RPMI8226 (cell line): ENCODE measurements at regions not wholly inside any gene's neighbourhood (a gene's known extent, or its start where the extent isn't known, plus 50 kb on each side); places are given as distances from the start of the nearest gene placed in this dataset.
"Not testable (repeated sequence)": the region's sequence is repeated elsewhere in the genome, so short reads cannot be mapped to it uniquely, and the experiment has no call there.

Source experiments
- DNase-seq: peaks from one replicate; pipeline ENCODE4 v3.0.0-alpha.2; 2015

DNA sequence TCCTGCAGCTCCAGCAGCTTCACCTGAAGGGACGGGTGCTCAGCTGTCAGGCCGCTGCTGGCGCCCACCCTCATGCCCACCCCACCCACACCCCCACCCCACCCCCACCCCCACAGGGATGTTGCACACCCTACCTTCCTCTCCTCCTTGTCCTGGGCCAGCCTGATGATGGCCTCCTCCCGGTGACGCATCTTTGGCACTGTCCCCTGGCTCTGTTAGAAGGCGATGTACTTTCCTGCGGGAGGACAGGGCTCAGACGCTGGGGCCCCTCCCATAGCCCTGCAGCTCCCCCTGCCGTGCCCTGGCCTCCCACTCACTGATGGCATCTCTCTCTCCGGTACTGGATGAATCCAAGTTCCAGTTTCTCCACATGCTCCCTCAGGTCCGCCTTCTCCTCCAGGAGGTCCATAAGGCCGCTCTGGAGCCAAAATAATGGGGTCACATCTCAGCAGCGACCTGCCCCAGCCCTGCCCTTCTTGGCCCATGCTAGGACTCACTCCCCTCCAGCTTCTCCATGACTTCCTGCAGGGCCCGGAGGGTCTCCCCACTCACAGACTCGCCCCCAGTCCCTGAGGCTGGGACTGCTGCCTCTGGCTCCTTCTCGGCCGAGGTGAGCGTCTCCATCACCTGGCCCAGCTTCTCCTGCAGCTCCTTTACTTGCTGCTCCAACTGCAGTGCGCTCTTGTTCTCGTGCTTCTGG lies 55.2 kb downstream of the GOLGA8B start:
- not testable (repeated sequence) for DNase-seq

DNA sequence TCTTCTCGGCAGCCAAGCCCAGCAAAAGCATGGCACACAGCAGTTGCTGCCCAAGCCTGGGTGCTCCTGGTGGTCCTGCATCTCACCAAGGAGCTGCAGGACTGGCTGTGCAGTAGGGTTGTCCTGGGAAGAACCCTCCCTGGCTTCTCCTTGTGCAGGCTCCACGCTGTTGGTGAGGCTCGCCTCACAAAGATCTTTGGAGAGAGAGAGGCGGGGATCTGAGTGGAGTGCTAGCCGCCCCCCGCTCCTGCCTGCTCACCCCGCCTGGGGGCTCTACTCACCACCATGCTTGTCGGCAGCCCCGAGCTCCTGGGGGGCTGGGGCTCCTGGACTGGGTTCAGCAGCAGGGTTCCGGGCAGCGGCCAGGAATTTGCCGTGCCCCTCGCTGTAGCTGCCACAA lies 55.8 kb downstream of the GOLGA8B start:
- DNase-seq = not testable (repeated sequence)

DNA sequence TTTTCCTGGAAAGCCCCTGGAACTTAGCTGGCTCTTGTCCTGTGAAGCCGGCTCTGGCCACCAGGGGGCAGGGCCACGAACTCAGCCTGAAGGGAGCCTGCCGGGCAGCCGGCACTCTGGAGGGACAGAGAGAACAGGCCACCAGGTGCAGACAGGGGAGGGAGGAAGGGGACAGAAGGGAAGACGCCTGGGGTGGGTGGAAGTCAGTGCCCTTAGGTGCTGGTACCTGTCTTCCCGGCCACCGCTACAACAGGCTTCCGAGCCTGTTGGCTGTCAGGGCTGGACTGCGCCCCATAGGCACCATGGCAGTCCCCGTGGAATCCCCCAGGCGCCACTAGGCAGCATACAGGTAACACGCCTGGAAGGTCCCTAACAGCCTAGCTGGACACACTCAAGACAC lies 59.6 kb downstream of the GOLGA8B start:
- not testable (repeated sequence) for DNase-seq

DNA sequence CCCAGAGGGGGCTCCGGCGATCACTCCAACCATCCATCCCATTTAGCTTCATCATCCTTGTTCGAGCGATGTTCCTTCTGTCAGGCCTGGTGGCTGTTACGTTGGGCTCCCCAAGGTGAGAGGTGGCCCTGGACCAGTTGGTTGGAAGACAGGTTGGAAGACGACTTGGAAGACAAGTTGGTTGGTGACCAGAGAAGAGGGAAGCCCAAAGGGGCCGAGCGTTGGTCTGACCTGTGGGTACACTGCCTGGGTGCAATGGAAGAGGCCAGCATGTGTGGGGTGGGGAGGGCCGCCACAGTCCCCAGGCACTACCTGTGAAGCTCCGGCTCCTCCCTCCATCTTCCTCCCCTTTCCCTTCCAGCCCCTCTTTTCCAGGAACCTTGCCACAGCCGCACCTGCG lies 60.9 kb downstream of the GOLGA8B start:
- not testable (repeated sequence) for DNase-seq

DNA sequence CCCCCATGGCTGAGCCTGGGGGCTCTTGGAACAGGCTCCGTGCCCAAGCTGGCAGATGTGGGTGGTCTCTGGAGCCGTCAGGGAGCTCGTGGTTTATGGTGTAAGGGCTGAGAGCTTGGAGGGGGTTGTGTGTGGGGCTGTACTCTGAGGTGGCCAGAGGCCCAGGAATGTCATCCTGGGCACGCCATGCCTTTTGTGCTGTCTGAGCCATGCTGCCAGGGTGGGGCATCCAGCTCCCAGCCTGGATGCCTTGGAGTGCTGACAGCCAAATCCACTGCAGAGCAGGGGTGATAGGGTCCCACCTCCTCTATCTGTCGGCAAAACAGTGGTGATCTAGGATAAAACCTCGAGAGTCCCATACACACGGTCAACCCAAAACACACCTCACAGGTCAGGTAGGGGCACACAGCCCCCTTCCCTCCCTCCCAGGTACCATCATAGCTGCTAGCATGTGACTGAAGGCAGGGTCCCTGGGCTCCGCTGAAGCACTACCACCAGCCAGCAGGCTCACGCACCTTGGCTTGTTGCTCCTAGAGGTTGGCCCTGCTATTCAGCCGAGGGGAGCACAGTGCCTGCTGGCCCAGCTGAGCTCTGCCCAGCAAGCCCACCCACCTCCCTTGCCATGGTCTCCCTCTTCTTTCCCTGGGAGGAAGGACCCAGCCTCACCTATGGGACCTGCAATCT lies 61.5 kb downstream of the GOLGA8B start:
- DNase-seq = not testable (repeated sequence)

DNA sequence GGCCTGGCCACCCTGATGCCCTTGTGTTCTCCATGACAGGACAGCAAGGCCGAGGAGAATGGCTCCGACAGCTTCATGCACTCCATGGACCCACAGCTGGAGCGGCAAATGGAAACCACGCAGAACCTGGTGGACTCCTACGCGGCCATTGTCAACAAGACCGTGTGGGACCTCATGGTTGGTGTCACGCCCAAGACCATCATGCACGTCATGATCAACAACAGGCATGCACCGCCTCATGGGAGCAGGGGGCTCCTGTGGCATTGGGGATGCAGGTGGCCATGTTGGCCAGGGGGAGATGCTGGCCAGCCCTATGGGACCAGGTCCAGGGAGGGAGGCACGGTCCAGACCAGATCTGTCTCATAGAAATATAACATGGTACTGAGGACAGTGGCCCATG lies 62.9 kb downstream of the GOLGA8B start:
- no peak for DNase-seq

DNA sequence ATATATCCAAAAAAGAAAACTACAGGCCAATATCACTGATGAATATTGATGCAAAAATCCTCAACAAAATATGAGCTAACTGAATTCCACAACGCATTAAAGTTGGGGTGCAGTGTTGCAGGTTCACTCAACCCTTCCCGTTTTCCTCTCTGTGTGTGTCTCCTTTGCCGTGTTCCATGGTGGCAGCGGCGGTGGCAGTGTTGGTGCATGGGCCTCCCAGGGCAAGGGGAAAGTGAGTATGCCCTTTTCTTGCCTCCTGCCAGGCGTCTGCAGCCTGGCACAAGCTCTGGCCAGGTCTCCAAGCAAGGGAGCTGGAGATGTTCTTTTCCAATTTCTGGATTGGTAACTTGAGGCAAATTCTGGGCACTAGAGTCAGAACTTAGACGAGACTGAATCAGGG lies 63.4 kb downstream of the GOLGA8B start:
- not testable (repeated sequence) for DNase-seq

DNA sequence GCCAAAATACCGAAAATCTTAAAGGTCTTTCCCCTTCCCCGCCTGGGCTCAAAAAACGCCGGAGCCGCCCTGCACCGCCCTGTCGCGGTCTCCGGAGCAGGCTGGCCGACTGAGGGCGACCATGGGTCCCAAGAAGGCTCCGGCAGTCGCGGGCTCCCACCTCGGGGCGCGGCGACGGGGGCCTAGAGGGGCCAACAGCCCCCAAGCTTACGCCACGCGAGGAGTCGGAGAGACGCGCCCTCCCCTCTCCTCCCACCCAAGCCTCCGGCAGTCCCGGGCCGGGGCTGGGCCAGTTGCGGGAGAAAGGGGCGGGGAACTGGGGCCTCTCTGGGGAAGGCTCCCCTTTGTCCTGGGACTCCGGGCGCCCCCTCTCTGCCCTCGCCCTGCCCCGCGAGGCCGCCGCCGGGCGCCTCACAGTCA lies 69.2 kb downstream of the GOLGA8B start:
- peak; percentile 4 for DNase-seq

DNA sequence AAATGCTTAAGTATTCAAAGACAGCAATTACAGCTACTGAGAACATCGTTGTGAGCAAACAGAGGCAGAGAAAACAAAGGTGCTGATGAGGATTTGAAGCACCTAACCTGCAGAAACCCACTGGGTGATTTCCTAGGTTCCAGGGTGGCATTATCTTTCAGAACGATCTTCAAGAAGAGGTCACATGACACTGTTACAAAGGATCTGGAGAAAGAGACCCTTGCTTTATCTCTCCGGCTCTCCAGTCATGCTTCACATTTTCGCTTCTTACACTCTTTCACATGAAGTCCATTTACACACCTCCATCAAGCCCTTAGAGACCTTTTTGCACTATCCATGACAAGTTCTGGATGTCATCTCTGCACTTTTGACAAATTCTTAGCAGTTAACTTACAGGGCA lies 70.8 kb downstream of the GOLGA8B start:
- DNase-seq = no peak

DNA sequence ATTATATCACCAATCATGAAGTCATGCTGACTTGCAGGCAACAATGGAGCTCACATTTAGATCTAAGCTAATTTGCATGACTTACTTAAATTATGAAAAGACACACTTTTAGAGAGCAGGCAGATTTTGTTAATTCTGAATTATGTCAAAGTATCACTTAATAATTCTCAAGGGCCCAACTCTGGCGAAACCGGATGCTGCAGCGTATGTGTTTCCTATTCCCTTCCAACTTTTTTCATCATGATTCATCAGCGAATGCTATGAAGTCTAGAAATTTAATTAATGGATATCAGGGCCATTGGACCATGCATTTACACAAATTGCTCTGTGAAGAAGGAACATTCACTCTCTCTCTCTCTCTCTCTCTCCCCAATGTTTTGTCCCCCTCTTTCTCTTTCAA lies 63.5 kb upstream of the GOLGA8A start:
- DNase-seq = no peak

DNA sequence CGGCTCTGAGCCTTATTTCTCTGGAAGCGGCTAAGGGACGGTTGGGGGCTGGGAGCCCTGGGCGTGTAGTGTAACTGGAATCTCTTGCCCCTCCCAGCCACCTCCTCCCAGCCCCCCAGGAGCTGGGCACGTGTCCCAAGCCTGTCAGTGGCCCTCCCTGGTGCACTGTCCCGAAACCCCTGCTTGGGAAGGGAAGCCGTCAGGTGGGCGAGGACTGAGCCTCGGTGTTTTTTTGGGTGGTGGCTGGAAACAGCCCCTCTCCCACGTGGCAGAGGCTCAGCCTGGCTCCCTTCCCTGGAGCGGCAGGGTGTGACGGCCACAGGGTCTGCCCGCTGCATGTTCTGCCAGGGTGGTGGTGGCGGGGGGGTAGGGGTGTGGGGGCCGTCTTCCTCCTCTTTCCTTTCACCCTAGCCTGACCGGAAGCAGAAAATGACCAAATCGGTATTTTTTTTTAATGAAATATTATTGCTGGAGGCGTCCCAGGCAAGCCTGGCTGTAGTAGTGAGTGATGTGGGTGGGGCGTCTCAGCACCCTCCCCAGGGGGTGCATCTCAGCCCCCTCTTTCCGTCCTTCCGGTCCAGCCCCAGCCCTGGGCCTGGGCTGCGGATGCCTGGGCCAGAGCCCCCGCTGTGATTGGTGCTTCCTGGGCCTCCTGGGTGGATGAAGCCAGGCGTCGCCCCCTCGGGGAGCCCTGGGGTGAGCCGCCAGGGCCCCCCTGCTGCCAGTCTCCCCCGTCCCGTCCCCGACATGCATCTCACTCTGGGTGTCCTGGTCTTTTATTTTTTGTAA lies 58.8 kb upstream of the GOLGA8A start:
- no peak for DNase-seq

DNA sequence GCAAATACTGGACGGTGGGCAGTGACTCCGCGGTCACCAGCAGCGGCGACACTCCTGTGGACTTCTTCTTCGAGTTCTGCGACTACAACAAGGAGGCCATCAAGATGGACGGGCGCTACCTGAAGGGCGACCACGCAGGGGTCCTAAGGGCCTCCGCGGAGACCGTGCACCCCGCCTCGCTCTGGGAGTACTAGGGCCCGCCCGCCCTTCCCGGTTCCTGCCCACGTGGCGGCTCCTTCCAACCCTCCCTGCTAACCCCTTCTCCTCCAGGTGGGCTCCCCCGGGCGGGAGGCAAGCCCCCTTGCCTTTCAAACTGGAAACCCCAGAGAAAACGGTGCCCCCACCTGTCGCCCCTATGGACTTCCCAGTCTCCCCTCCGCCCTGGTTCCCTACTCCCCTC lies 58.1 kb upstream of the GOLGA8A start:
- not testable (repeated sequence) for DNase-seq

DNA sequence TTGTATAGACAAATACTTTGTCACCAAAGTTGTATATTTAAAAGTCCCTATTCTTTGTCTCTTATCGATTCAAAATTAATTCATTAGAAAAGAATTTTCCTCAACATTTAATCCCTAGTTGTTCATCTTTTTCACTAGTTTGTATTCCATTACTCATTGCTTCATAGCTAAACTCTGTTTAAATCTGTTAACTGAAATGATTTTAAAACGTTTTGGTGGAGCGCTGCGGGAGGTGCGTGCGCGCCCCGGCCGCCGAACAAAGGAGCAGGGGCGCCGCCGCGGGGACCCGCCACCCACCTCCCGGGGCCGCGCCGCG lies 56.4 kb upstream of the GOLGA8A start:
- DNase-seq = no peak

DNA sequence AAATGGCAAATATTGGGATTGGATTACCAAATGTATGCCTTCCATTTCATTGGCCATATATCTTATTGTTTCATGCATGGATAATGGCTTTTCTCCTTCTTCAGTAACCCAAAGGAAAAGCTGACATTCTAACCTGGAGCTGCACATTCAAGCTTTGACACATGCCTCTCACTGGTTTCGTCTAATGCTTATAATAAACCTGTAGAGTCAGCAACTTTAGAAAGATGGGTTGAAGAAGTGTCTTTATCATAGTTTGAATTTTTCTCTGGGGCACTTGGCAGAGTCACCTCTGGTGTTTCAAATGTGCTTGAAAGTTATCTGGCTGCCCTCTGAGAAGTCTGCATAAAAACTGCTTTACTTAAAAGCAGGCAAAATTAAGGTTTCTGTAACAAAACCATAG lies 55.4 kb upstream of the GOLGA8A start:
- no peak for DNase-seq

DNA sequence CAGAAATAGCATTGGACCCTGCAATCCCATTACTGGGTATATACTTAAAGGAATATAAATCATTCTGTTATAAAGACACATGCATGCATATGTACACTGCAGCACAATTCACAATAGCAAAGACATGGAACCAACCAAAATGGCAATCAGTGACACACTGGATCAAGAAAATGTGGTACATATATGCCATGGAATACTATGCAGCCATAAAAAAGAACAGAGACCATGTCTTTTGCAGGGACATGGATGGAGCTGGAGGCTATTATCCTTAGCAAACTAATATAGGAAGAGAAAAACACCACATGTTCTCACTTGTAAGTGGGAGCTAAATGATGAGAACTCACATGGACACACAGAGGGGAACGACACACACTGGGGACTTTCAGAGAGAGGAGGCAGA lies 53.9 kb upstream of the GOLGA8A start:
- DNase-seq = not testable (repeated sequence)

DNA sequence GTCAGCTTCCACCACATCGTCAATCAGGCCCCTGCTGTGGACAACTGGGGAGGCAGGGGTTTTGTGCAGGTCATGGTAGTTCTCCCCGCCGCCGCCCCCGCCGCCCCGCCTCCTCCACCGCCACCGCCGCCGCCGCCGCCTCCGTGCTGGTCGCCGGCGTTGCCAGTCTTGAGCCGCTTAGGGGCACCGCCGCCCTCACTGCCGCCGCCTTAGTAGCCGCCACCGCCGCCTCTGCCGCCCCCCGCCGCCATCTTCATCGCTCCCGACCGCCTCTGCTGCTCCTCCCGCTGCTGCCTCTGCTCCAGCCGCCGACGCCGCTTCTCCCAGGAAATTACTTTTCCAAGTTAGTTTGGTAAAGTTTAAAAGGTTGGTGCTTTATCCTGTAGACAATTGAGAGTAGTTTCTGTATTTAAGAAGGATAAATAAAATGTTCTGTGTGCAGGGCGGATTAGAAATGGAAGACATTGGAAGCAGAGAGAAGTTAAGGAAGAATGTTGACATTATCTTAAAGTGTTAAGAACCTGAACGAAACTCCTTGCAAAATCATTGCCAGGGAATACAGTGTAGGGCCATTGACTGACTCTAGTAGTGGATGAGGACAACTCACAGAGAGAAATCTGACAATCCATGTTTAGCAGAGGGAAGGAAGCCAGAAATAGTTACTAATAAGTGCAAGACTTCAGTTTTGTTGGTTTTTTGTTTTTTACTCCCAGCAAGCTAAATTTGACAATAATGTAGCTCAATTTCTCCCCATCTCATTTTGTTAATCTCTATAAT lies 53.0 kb upstream of the GOLGA8A start:
- no peak for DNase-seq

DNA sequence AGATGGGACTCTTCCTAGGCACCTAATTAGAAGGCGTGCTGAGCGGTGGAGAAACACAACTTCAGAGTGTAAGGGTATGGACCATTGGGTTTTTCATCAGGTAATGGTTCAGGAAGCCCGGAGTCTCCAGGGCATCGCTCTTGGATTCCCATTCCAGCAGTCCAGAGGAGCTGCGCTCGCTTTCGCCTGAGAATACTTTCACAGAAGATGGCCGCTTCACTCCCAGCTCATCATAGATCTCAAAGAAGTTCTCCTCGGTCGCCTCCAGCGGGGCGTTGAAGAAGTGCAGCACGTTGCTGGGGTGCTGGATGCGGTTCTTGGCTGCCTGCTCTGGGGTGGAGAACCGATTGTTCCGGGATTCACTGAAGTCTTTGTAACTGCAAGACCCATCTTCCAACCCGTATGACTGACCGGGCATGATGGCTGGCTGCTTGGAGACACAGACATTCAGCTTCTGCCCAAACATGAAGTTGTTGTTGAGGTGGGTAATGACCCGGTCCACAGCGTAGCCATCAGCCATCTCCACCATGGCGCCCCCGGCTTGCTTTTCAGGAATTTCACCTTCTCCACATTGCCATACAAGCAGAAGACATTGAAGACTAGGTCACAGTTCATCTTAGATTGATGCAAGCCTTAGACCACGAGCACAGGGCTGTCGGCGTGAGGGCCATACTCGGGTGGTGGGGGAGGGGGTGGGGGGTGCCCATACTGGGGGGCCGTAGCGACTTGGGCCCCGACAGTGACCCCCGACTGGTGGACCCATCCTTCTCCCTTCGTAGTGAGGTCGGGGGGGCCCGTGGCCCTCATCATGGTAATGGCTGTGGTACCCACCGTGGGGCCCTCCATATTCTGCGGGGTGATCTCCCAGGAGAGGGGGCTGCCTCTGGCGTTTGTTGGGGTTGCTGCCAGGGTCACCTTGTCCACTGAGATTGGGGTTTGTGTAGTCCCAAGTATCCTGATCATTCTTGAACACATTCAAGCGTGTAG lies 51.7 kb upstream of the GOLGA8A start:
- DNase-seq = peak; percentile 34
